ENCODE measurements at regions not wholly inside any gene's neighbourhood (a gene's known extent, or its start where the extent isn't known, plus 50 kb on each side); places are given as distances from the start of the nearest gene placed in this dataset.

GRCh38 chr3:161576311-161576710 is 79.7 kb downstream of the OTOL1 start:
- H2AFZ ChIP-seq (ENCODE audit: low read depth, low read length, poor library complexity, severe bottlenecking) = no peak overlapping the region
- H3K4me1 ChIP-seq (ENCODE audit: control insufficient read depth in 1 of 2, insufficient read depth in 2 of 2, low read length in 2 of 2) = no peaks in the 10 kb centered on the region
- no peak overlapping the region for H3K27ac ChIP-seq (ENCODE audit: low read depth, low read length)
- POLR2A ChIA-PET = no interaction called here
- intact Hi-C loops (cut with micrococcal nuclease) = no loop called here
- no peak overlapping the region for H3K4me2 ChIP-seq (ENCODE audit: low read length)
- ATAC-seq (no peak), DNase-seq (ENCODE audit: low read depth, low spot score) (no peak)
- no peaks in the 10 kb centered on the region for H3K9me2 ChIP-seq (ENCODE audit: insufficient read depth)
- TF ChIP-seq YY1 (IDR thresholded peaks at IDR 0.05; ENCODE audit: extremely low read depth, insufficient replicate concordance, low read depth, low read length) (no peak), CBX3 (IDR thresholded peaks at IDR 0.05; ENCODE audit: low read depth) (no peak), ZFX (IDR thresholded peaks at IDR 0.05) (no peak), SRF (IDR thresholded peaks at IDR 0.05; ENCODE audit: low read depth) (no peak), JUND (IDR thresholded peaks at IDR 0.05) (no peak), SP1 (IDR thresholded peaks at IDR 0.05; ENCODE audit: low read depth) (no peak), POLR2AphosphoS5 (IDR thresholded peaks at IDR 0.05; ENCODE audit: low read depth, low read length) (no peak), ATF3 (IDR thresholded peaks at IDR 0.05) (no peak)
- H3K36me3 ChIP-seq (ENCODE audit: control insufficient read depth in 1 of 2, insufficient read depth in 2 of 2, low read length in 2 of 2) = no peaks in the 10 kb centered on the region
- H4K20me1 ChIP-seq (ENCODE audit: insufficient read depth) = no peaks in the 10 kb centered on the region
- CTCF ChIA-PET = no interaction called here
- H3K79me2 ChIP-seq (ENCODE audit: insufficient read depth, low read length) = no peaks in the 10 kb centered on the region
- RAD21 ChIA-PET (ENCODE audit: low non-redundant PET in 1 of 2, low total read pairs in 2 of 2, uncharacterized antibody in 2 of 2, unreplicated experiment in 2 of 2) = no interaction called here
- H3K9ac ChIP-seq (ENCODE audit: low read length) = no peak overlapping the region
- H3K4me3 ChIP-seq (replicated peaks in 1 of 2; ENCODE audit: low read depth in 1 of 2, low read length in 2 of 2) = no peak overlapping the region
- no peaks in the 10 kb centered on the region for H3K27me3 ChIP-seq (ENCODE audit: insufficient read depth, low read length)
- BruUV-seq (replicated peaks) = no TSS peak
- no peaks in the 10 kb centered on the region for H3K9me3 ChIP-seq (ENCODE audit: control insufficient read depth in 1 of 2, insufficient read depth in 1 of 2, low read depth in 1 of 2, low read length in 2 of 2)

- no peak for TF ChIP-seq SRF (IDR thresholded peaks at IDR 0.05; ENCODE audit: low read depth)
- TF ChIP-seq MAX (IDR thresholded peaks at IDR 0.05) = no peak
- TF ChIP-seq SIN3A (IDR thresholded peaks at IDR 0.05; ENCODE audit: low read depth) = no peak
- TF ChIP-seq FOSL1 (IDR thresholded peaks at IDR 0.05; ENCODE audit: low read depth) = no peak
- TF ChIP-seq ZNF274 (IDR thresholded peaks at IDR 0.05; ENCODE audit: low read depth, low read length) = no peak
- no peak for TF ChIP-seq ELF1 (IDR thresholded peaks at IDR 0.05; ENCODE audit: borderline replicate concordance, low read depth)
- TF ChIP-seq RAD21 (IDR thresholded peaks at IDR 0.05; ENCODE audit: low read depth) = no peak
- no peak for TF ChIP-seq CEBPB (IDR thresholded peaks at IDR 0.05; ENCODE audit: low read depth)
- no peak for TF ChIP-seq EGR1 (IDR thresholded peaks at IDR 0.05; ENCODE audit: low read depth)
- TF ChIP-seq ATF3 (IDR thresholded peaks at IDR 0.05) = no peak
- H3K4me2 ChIP-seq (ENCODE audit: low read length) = no peak overlapping the region
Measured at GRCh38 chr3:161576714-161577510, 80.3 kb downstream of the OTOL1 start.

More at GRCh38 chr3:161576714-161577510, 80.3 kb downstream of the OTOL1 start:
- POLR2A ChIA-PET = no interaction called here
- H4K20me1 ChIP-seq (ENCODE audit: insufficient read depth) = no peaks in the 10 kb centered on the region
- DNase-seq (ENCODE audit: low read depth, low spot score) (no peak), ATAC-seq (no peak)
- no peaks in the 10 kb centered on the region for H3K79me2 ChIP-seq (ENCODE audit: insufficient read depth, low read length)
- H3K9me2 ChIP-seq (ENCODE audit: insufficient read depth) = no peaks in the 10 kb centered on the region
- H3K4me1 ChIP-seq (ENCODE audit: control insufficient read depth in 1 of 2, insufficient read depth in 2 of 2, low read length in 2 of 2) = no peaks in the 10 kb centered on the region
- no peaks in the 10 kb centered on the region for H3K9me3 ChIP-seq (ENCODE audit: control insufficient read depth in 1 of 2, insufficient read depth in 1 of 2, low read depth in 1 of 2, low read length in 2 of 2)
- RAD21 ChIA-PET (ENCODE audit: low non-redundant PET in 1 of 2, low total read pairs in 2 of 2, uncharacterized antibody in 2 of 2, unreplicated experiment in 2 of 2) = no interaction called here
- no peak overlapping the region for H3K4me3 ChIP-seq (replicated peaks in 1 of 2; ENCODE audit: low read depth in 1 of 2, low read length in 2 of 2)
- no peaks in the 10 kb centered on the region for H3K27me3 ChIP-seq (ENCODE audit: insufficient read depth, low read length)
- H3K27ac ChIP-seq (ENCODE audit: low read depth, low read length) = no peak overlapping the region
- H2AFZ ChIP-seq (ENCODE audit: low read depth, low read length, poor library complexity, severe bottlenecking) = no peak overlapping the region
- H3K36me3 ChIP-seq (ENCODE audit: control insufficient read depth in 1 of 2, insufficient read depth in 2 of 2, low read length in 2 of 2) = no peaks in the 10 kb centered on the region
- no TSS peak for BruUV-seq (replicated peaks)
- CTCF ChIA-PET = no interaction called here
- no peak overlapping the region for H3K9ac ChIP-seq (ENCODE audit: low read length)
- intact Hi-C loops (cut with micrococcal nuclease) = no loop called here

All from HCT116 (cell line).